CD14-positive monocyte (primary cell): ENCODE measurements at regions not wholly inside any gene's neighbourhood (a gene's known extent, or its start where the extent isn't known, plus 50 kb on each side); places are given as distances from the start of the nearest gene placed in this dataset.

Experiments used
- DNase-seq, 3 donors: peaks; one replicate each; pipeline ENCODE4 v3.0.0-alpha.2; 2011 to 2022
- H2AFZ ChIP-seq: 2 replicates; pipeline ENCODE4 v1.6.0; 2012; ENCODE audit warnings: mild to moderate bottlenecking, low read depth, low read length, inconsistent platforms; ENCODE audit not compliant: insufficient read depth, poor library complexity, severe bottlenecking
- H3K27ac ChIP-seq, 2 donors: 1 replicate in 1 of 2; 2 replicates in 1 of 2; pipeline ENCODE4 v1.5.1; 2012 to 2013; ENCODE audit warnings: low read length in 2 of 2, control low read depth in 1 of 2, inconsistent platforms in 1 of 2, low read depth in 1 of 2, mild to moderate bottlenecking in 1 of 2
- H3K27me3 ChIP-seq, 2 donors: one replicate each; pipeline versions ENCODE4 v1.6.0 to v1.6.1; 2011 to 2013; ENCODE audit warnings: low read length in 2 of 2; ENCODE audit not compliant: control insufficient read depth in 2 of 2, insufficient read depth in 2 of 2
- H3K36me3 ChIP-seq, 2 donors: replicated peaks in 1 of 2; 1 replicate in 1 of 2; 2 replicates in 1 of 2; pipeline versions ENCODE4 v1.5.1 to v1.6.1; 2012 to 2013; ENCODE audit warnings: low read length in 2 of 2, control low read depth in 1 of 2, inconsistent platforms in 1 of 2, mild to moderate bottlenecking in 1 of 2; ENCODE audit not compliant: insufficient read depth in 2 of 2, control insufficient read depth in 1 of 2
- H3K4me1 ChIP-seq, 2 donors: 1 replicate in 1 of 2; 2 replicates in 1 of 2; pipeline versions ENCODE4 v1.5.1 to v1.6.1; 2012 to 2013; ENCODE audit warnings: low read length in 2 of 2, control low read depth in 1 of 2, inconsistent platforms in 1 of 2, mild to moderate bottlenecking in 1 of 2, moderate library complexity in 1 of 2; ENCODE audit not compliant: insufficient read depth in 2 of 2, control insufficient read depth in 1 of 2
- H3K4me2 ChIP-seq: replicated peaks from 2 replicates; pipeline ENCODE3; 2012; ENCODE audit warnings: low read length, moderate library complexity, mild to moderate bottlenecking; ENCODE audit not compliant: poor library complexity, severe bottlenecking; ENCODE audit errors: extremely low read depth
- H3K4me3 ChIP-seq, 3 experiments: fragments of 200-600 bp in 1 of 3; sonication (generic) in 1 of 3; replicated peaks in 1 of 3; 1 replicate in 2 of 3; 2 replicates in 1 of 3; pipeline ENCODE4 v1.5.1; 2011 to 2013; ENCODE audit warnings: low read length in 3 of 3, mild to moderate bottlenecking in 3 of 3, control low read depth in 2 of 3, low read depth in 2 of 3, inconsistent platforms in 1 of 3, moderate library complexity in 1 of 3
- H3K79me2 ChIP-seq: 2 replicates; pipeline ENCODE4 v1.6.0; 2012; ENCODE audit warnings: mild to moderate bottlenecking, control low read depth, inconsistent platforms, low read length, moderate library complexity; ENCODE audit not compliant: insufficient read depth
- H3K9ac ChIP-seq: 2 replicates; pipeline ENCODE4 v1.6.0; 2017; ENCODE audit warnings: low read length, mild to moderate bottlenecking; ENCODE audit not compliant: insufficient read depth, poor library complexity, severe bottlenecking
- H3K9me3 ChIP-seq, 2 donors: replicated peaks in 1 of 2; 1 replicate in 1 of 2; 2 replicates in 1 of 2; pipeline versions ENCODE4 v1.5.1 to v1.6.1; 2012 to 2013; ENCODE audit warnings: low read length in 2 of 2, control low read depth in 1 of 2; ENCODE audit not compliant: control insufficient read depth in 1 of 2, insufficient read depth in 1 of 2
- H4K20me1 ChIP-seq: 2 replicates; pipeline ENCODE4 v1.6.0; 2012; ENCODE audit warnings: mild to moderate bottlenecking, low read length, control low read depth, moderate library complexity; ENCODE audit not compliant: insufficient read depth
- H3K27ac Mint-ChIP-seq, 7 donors: one replicate each; pipeline ENCODE4 v1.8.0; 2020; ENCODE audit warnings: mild to moderate bottlenecking in 7 of 7, mixed read lengths in 7 of 7, moderate library complexity in 6 of 7, inconsistent platforms in 2 of 7
- H3K27me3 Mint-ChIP-seq, 3 donors: one replicate each; pipeline ENCODE4 v1.8.0; 2021 to 2022; ENCODE audit warnings: low read depth in 3 of 3, mild to moderate bottlenecking in 3 of 3, mixed read lengths in 3 of 3, moderate library complexity in 3 of 3, inconsistent platforms in 1 of 3
- H3K36me3 Mint-ChIP-seq, 2 donors: one replicate each; pipeline ENCODE4 v1.8.0; 2020; ENCODE audit warnings: mixed read lengths in 2 of 2, inconsistent platforms in 1 of 2, mild to moderate bottlenecking in 1 of 2
- H3K4me1 Mint-ChIP-seq: one replicate; pipeline ENCODE4 v1.8.0; 2020; ENCODE audit warnings: mild to moderate bottlenecking, mixed read lengths
- H3K4me3 Mint-ChIP-seq, 2 donors: one replicate each; pipeline ENCODE4 v1.8.0; 2020; ENCODE audit warnings: mild to moderate bottlenecking in 2 of 2, mixed read lengths in 2 of 2, moderate library complexity in 1 of 2
- H3K9me3 Mint-ChIP-seq, 7 donors: one replicate each; pipeline ENCODE4 v1.8.0; 2020 to 2022; ENCODE audit warnings: mixed read lengths in 7 of 7, mild to moderate bottlenecking in 6 of 7, moderate library complexity in 6 of 7, inconsistent platforms in 2 of 7
- CTCF ChIP-seq: fragments of 200-600 bp; IDR thresholded peaks from one replicate; pipeline ENCODE4 v1.8.0; 2022; ENCODE audit warnings: antibody characterized with exemption, mild to moderate bottlenecking
- WGBS: methylation state at CpG from one replicate; pipeline ENCODE4 v1.1.5; 2013; ENCODE audit warnings: missing lambda C conversion rate; ENCODE audit not compliant: insufficient coverage; 5-methylcytosine and 5-hydroxymethylcytosine counted together
- intact Hi-C, 2 donors: fragments of 100-400 bp; cut with micrococcal nuclease; formaldehyde crosslinking; loops; one replicate each; pipeline versions ENCODE4 v1.15.0 to v1.15.1; 2023

GRCh38 chr14:55965851-55966250 lies 152.4 kb upstream of the PELI2 start:
- Histone ChIP-seq H2AFZ (no peak overlapping the region), H3K4me1 (peaks cover 0 to 3% of the 10 kb centered on the region in 2 donors), H4K20me1 (no peaks in the 10 kb centered on the region), H3K27me3 (no peaks in the 10 kb centered on the region), H3K79me2 (no peaks in the 10 kb centered on the region), H3K9ac (no peak overlapping the region), H3K27ac (no peak overlapping the region), H3K36me3 (no peaks in the 10 kb centered on the region), H3K9me3 (no peaks in the 10 kb centered on the region), H3K4me3 (no peak overlapping the region), H3K4me2 (no peak overlapping the region)
- no peaks in the 10 kb centered on the region for H3K36me3 Mint-ChIP-seq
- no peak for TF ChIP-seq CTCF
- H3K27ac Mint-ChIP-seq, result no peak overlapping the region
- intact Hi-C loops, result no loop called here
- no peak for DNase-seq
- peaks cover 7% of the 10 kb centered on the region for H3K4me1 Mint-ChIP-seq
- no CpG with 5 or more reads among the region's 2 CpGs for WGBS
- no peak overlapping the region for H3K4me3 Mint-ChIP-seq
- H3K9me3 Mint-ChIP-seq, result no peaks in the 10 kb centered on the region
- H3K27me3 Mint-ChIP-seq, result peaks cover 2 to 3% (median 3%) of the 10 kb centered on the region in 3 donors

GRCh38 chr14:55968741-55969140 lies 149.5 kb upstream of the PELI2 start:
- no peaks in the 10 kb centered on the region for H3K36me3 Mint-ChIP-seq
- Histone ChIP-seq H3K27me3 (no peaks in the 10 kb centered on the region), H3K9ac (no peak overlapping the region), H3K36me3 (no peaks in the 10 kb centered on the region), H3K4me3 (no peak overlapping the region), H4K20me1 (no peaks in the 10 kb centered on the region), H3K79me2 (no peaks in the 10 kb centered on the region), H2AFZ (no peak overlapping the region), H3K9me3 (no peaks in the 10 kb centered on the region), H3K27ac (no peak overlapping the region), H3K4me1 (peaks cover 0 to 3% of the 10 kb centered on the region in 2 donors), H3K4me2 (no peak overlapping the region)
- H3K27me3 Mint-ChIP-seq, result peaks cover 0 to 5% (median 4%) of the 10 kb centered on the region in 3 donors
- H3K4me1 Mint-ChIP-seq, result peaks cover 6% of the 10 kb centered on the region
- H3K27ac Mint-ChIP-seq, result no peak overlapping the region
- WGBS, result no CpG with 5 or more reads among the region's 3 CpGs
- no peak overlapping the region for H3K4me3 Mint-ChIP-seq
- no peak for TF ChIP-seq CTCF
- intact Hi-C loops, result no loop called here
- DNase-seq, result no peak
- H3K9me3 Mint-ChIP-seq, result no peaks in the 10 kb centered on the region
